NT2/D1 (cell line): ENCODE measurements at regions not wholly inside any gene's neighbourhood (a gene's known extent, or its start where the extent isn't known, plus 50 kb on each side); places are given as distances from the start of the nearest gene placed in this dataset.

Source experiments
- DNase-seq: peaks from one replicate; pipeline ENCODE4 v3.0.0-alpha.2; 2011; ENCODE audit warnings: low read depth, low spot score
- H3K27me3 ChIP-seq: 2 replicates; pipeline ENCODE4 v1.6.0; 2011; ENCODE audit warnings: mild to moderate bottlenecking; ENCODE audit not compliant: insufficient read length, insufficient read depth
- H3K36me3 ChIP-seq: 2 replicates; pipeline ENCODE4 v1.6.1; 2011; ENCODE audit warnings: mild to moderate bottlenecking, low read length, mixed read lengths; ENCODE audit not compliant: insufficient read depth, insufficient read length
- H3K4me1 ChIP-seq: 2 replicates; pipeline ENCODE4 v1.5.1; 2011; ENCODE audit not compliant: insufficient read depth, insufficient read length
- H3K4me3 ChIP-seq: 2 replicates; pipeline ENCODE4 v1.5.1; 2011; ENCODE audit warnings: low read depth; ENCODE audit not compliant: insufficient read length
- H3K9ac ChIP-seq: 2 replicates; pipeline ENCODE4 v1.6.0; 2011; ENCODE audit warnings: low read depth; ENCODE audit not compliant: insufficient read length
- H3K9me3 ChIP-seq: 2 replicates; pipeline ENCODE4 v1.5.1; 2011; ENCODE audit warnings: mild to moderate bottlenecking, low read length; ENCODE audit not compliant: insufficient read depth
- SUZ12 ChIP-seq: IDR thresholded peaks from 2 replicates; pipeline ENCODE4 v1.6.1; 2011; ENCODE audit not compliant: insufficient read length, insufficient read depth; ENCODE audit errors: extremely low read depth
- YY1 ChIP-seq: IDR thresholded peaks from 2 replicates; pipeline ENCODE4 v1.6.1; 2011; ENCODE audit not compliant: insufficient read length, insufficient read depth
- ZNF274 ChIP-seq: IDR thresholded peaks from 2 replicates; pipeline ENCODE4 v1.6.1; 2011; ENCODE audit warnings: mild to moderate bottlenecking, low read depth, low read length

DNA sequence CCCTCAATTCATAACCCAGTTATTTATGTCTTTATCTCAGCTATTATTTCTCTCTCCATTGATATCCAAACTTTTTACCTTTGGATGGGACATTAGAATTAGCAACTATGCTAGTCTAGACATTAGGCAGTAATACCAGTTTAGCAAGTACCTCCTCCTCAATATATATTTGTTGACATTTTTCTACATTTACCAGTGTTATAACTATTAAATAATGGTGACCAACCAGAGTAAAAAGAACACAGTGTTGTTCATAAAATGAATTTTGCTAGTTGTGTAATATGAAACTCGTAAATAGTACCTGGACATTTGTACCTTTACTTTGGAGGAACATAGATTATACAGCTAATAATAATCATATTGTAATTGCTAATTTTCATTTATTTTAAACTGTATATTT lies 554.6 kb upstream of the CDH6 start:
- H3K36me3 ChIP-seq, result no peaks in the 10 kb centered on the region
- no peak for DNase-seq

DNA sequence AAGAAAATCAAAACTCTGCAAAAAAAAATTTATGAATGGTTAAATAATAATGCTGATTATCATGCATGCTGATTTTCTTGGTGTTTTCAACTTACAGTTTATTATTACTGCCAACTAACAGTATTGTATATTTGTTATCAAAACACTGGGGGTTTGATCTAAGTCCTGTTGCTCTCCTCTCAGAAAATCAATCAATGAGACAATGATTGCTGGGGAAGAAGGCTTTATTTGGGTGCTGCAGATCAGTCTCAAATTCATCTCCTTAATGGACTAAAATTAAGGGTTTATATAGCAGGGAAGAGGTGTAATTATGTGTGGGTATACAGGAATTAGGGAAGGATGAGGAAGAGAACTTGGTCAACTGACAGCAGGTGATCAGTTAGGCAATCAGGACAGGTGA lies 565.5 kb upstream of the CDH6 start:
- H3K27me3 ChIP-seq, result no peaks in the 10 kb centered on the region
- H3K36me3 ChIP-seq, result no peaks in the 10 kb centered on the region
- no peak for DNase-seq
- H3K4me1 ChIP-seq, result no peaks in the 10 kb centered on the region
- TF ChIP-seq SUZ12, result no peak
- TF ChIP-seq YY1, result no peak
- TF ChIP-seq ZNF274, result no peak
- H3K4me3 ChIP-seq, result no peak overlapping the region
- H3K9ac ChIP-seq, result no peak overlapping the region
- H3K9me3 ChIP-seq, result no peaks in the 10 kb centered on the region; the same call in 1 of the 2 replicates

More for the DNA sequence above, 554.6 kb upstream of the CDH6 start:
- Histone ChIP-seq H3K4me3 (no peak overlapping the region), H3K4me1 (no peaks in the 10 kb centered on the region), H3K9me3 (no peaks in the 10 kb centered on the region), H3K9ac (no peak overlapping the region), H3K27me3 (no peaks in the 10 kb centered on the region)
- TF ChIP-seq SUZ12, result no peak
- no peak for TF ChIP-seq YY1
- TF ChIP-seq ZNF274, result no peak

DNA sequence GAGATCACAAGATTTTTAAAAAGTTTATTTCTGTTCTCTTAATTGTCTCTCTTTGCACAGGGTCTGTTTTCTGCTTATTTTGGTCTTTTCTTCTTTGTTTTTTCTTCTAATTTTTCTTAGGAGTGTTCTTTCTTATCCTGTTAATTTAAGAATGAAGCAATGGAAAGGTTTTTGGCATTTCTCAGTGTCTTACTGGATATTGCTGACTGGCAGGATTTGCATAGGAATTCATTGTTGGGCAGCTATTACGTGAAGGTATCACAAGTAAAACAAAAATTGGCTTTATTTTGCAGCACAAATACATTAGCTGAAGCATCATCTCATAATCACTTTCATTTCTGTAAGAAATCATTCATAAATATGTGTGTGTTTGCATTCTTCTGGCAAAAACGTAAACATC lies 566.9 kb upstream of the CDH6 start:
- Histone ChIP-seq H3K9me3 (no peaks in the 10 kb centered on the region; the same call in 1 of the 2 replicates), H3K27me3 (no peaks in the 10 kb centered on the region), H3K4me1 (no peaks in the 10 kb centered on the region), H3K4me3 (no peak overlapping the region), H3K36me3 (no peaks in the 10 kb centered on the region), H3K9ac (no peak overlapping the region)
- DNase-seq, result no peak
- no peak for TF ChIP-seq SUZ12
- TF ChIP-seq ZNF274, result no peak
- TF ChIP-seq YY1, result no peak

DNA sequence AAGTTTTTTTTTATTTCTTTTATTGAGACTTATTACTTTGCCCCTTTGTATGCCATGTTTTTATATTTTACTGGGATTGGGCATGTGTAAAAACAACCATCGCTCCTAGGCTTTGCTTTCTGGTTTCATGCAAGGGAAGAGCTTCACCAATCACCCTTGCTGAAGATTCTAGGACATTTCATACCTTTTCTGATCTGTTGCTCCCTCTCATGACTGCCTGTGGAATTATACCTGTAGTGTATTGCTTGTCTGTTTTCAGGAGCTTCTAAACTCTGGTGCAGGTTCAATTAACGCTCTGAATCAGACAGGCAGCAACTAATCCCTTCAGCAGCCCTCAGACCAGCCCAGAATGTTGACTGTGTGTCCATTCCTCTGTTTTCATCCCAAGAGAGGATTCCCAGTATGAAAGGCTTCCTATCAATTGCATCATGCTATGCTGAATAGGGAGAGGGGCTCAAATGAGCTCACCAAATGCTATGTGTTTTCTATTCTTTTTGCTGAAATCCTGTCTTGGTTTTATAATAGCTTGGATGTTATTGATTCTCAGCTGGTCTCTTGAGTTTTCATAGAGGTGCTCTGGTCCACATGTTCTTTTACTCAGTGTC lies 572.9 kb upstream of the CDH6 start:
- H3K9ac ChIP-seq, result no peak overlapping the region
- H3K9me3 ChIP-seq, result no peaks in the 10 kb centered on the region
- DNase-seq, result no peak
- no peaks in the 10 kb centered on the region for H3K4me1 ChIP-seq
- no peak for TF ChIP-seq ZNF274
- TF ChIP-seq SUZ12, result no peak
- TF ChIP-seq YY1, result no peak
- H3K27me3 ChIP-seq, result no peaks in the 10 kb centered on the region
- no peak overlapping the region for H3K4me3 ChIP-seq
- H3K36me3 ChIP-seq, result no peaks in the 10 kb centered on the region

DNA sequence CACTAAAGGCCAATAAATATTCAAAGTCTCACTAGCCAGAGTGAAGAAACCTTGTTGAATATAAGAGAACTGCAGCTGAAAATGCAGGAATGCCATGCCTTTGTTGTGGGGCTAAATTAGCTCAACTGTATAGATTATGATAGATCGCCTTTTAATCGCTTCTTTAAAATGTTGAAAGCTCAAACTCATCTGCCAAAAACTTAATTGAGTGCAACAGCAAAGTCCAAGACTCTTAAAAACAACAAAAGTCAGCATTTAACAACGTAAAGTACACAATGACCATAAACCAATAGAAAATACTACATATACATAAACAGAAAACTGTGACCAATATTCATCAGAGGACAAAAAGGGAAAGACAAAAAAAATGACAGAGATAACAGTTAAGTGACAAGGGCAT lies 585.0 kb upstream of the CDH6 start:
- TF ChIP-seq SUZ12 (no peak), YY1 (no peak), ZNF274 (no peak)
- DNase-seq, result no peak
- peaks cover 6% of the 10 kb centered on the region; the same call in 1 of the 2 replicates for H3K9me3 ChIP-seq
- no peaks in the 10 kb centered on the region for H3K27me3 ChIP-seq
- no peak overlapping the region for H3K4me3 ChIP-seq
- H3K9ac ChIP-seq, result no peak overlapping the region
- H3K4me1 ChIP-seq, result no peaks in the 10 kb centered on the region
- H3K36me3 ChIP-seq, result no peaks in the 10 kb centered on the region

DNA sequence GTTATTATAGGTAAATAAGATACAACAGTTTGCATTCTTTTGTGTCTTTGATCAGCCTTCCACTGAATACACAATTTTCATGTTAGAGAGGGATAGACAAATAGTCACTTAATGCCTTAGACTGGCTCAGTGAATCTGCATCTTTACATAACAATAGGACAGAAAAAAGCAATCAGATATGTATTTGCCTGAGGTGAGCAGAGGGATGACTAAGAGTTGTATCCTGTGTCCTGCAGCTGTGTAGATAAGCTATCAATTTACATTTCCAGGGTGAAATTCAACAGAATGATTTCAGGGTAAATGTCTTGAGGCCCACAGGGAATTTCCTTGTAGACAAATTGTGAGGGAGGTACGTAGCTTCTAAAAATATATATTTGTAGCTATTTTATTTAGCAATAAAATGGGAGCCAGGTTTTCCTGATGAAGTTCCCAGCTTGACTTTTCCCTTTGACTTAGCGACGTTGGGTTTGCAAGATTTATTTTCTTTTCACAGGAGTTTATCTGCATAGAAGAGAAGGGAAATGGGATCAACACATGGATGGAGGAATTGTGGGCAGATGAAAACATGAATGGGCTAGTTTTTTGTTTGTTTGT lies 586.1 kb upstream of the CDH6 start:
- no peak overlapping the region for H3K9ac ChIP-seq
- peak; percentile 1 for DNase-seq
- no peaks in the 10 kb centered on the region for H3K4me1 ChIP-seq
- H3K4me3 ChIP-seq, result no peak overlapping the region
- TF ChIP-seq SUZ12, result no peak
- TF ChIP-seq ZNF274, result no peak
- TF ChIP-seq YY1, result no peak
- H3K27me3 ChIP-seq, result no peaks in the 10 kb centered on the region
- H3K36me3 ChIP-seq, result no peaks in the 10 kb centered on the region
- peaks cover 6% of the 10 kb centered on the region; the same call in 1 of the 2 replicates for H3K9me3 ChIP-seq

DNA sequence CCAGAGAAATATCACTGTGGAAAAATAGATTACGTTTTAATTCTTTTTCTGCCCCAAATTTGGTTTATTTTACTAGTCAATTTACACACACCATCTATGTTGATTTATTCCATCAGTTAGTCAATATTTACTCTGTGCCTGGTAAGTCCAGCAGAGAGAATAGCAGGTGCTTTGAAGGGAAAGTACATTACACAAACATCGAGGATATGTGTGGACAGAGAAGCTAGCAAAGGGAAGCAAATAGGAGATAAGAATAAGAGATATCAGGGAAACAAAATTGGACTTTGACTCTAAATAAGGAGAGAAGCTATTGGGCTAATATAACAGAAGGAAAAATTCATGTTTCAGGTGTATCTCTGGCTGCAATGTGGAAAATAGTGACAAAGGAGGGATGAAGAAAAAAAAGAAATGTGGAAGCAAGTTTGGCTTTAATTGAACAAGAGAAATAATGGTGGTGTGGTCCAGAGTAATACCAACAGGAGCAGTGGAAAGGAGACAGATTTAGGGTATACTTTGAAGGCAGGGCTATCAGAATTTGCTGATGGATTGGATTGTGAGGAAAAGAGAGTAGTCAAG lies 587.7 kb upstream of the CDH6 start:
- TF ChIP-seq YY1, result no peak
- no peak for TF ChIP-seq ZNF274
- no peak for TF ChIP-seq SUZ12
- Histone ChIP-seq H3K27me3 (no peaks in the 10 kb centered on the region), H3K9ac (no peak overlapping the region), H3K9me3 (peaks cover 6% of the 10 kb centered on the region; the same call in 1 of the 2 replicates), H3K36me3 (no peaks in the 10 kb centered on the region), H3K4me3 (no peak overlapping the region), H3K4me1 (no peaks in the 10 kb centered on the region)
- no peak for DNase-seq
